GM21526 (cell line): ENCODE measurements at regions not wholly inside any gene's neighbourhood (a gene's known extent, or its start where the extent isn't known, plus 50 kb on each side); places are given as distances from the start of the nearest gene placed in this dataset.

Source experiments
- ATAC-seq: cut with Tn5 transposase; IDR thresholded peaks from one replicate; pipeline ENCODE4 v1.9.1; 2021; ENCODE audit warnings: moderate library complexity; ENCODE audit not compliant: unreplicated experiment, low FRiP score

DNA sequence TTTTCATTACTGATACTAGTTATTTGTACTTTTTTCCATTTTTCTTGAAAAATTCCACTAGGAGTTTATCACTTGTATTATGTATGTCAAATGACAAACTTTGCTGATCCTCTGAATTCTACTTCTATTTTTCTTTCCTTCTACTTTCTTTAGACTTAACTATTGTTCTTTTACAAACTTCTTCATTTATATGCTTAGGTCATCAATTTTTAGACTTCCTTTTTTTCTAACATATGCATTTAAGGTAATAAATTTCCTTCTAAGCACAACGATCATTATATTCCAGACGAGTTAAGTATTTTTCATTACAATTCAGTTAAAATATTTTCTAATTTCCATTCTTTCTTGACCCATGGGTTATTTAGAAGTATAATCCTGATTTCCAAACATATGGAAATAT, 240.8 kb downstream of the NHLRC3 start:
- no peak for ATAC-seq

DNA sequence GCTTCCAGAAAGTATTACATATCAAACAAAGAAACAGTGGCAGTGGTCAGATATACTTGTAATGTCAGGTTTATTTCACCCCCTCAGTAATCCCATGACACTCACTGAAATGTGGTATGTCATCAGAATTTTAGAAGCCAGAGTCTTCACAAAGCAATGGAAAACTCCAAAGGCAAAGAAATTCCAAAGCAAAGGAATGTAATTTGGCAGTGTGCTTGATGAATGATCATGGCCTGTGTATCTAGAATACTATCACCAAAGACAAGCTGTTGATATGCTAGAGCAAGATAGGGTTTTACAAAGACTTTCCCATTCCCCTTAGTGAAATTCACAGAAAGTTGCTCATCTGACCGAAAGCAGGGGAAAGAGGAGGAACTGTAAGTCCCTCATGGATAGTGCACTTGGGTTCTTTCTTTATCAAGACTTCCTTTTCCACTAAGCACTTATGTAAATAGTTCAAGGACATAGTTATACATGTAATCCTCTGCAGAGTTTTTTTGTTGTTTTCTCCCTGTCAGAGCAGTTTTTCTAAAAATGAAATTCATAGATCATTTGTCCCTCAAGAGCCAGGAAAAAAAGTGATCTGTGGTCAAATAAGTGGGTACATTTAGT, 243.4 kb downstream of the NHLRC3 start:
- no peak for ATAC-seq

DNA sequence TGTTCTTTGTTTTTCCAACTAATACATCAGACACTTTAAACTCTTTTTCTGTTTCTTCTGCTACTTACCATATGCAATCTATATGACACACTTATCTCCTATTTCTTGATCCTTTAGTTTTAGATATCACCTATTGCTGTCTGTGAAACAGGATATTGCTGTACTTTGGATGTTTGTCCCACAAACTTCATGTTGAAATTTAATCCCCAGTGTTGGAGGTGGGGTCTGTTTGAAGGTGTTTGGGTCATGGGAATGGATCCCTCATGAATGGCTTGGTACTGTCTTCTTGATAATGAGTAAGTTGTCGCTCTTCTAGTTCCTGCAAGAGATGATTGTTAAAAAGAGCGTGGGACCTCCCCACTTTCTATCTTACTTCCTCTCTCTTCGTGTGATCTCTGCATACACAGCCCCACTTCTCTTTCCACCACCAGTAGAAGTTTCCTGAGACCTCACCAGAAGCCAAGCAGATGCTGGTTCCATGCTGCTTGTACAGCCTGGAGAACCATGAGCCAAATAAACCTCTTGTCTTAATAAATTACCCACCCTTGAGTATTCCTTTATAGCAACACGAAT, 244.2 kb downstream of the NHLRC3 start:
- ATAC-seq = peak; percentile 97

DNA sequence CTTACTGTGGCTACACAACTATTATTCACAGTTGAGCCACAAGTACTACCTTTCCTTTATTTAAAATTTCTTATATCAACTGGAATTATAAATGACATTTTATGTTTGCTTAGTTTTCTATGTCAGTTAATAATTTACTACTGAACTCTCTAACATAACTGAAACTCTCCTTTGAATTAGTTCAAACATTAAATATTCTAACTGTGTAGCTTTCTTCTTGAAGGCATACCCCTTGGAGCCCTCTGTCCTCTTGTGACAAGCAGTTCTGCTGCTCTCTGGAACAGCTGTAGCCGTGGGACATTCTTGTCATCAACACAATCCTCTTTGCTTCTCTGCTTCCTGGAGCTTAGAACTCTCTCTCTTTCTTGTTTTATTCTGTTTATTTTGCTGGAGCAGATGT, 244.8 kb downstream of the NHLRC3 start:
- peak; percentile 26 for ATAC-seq

DNA sequence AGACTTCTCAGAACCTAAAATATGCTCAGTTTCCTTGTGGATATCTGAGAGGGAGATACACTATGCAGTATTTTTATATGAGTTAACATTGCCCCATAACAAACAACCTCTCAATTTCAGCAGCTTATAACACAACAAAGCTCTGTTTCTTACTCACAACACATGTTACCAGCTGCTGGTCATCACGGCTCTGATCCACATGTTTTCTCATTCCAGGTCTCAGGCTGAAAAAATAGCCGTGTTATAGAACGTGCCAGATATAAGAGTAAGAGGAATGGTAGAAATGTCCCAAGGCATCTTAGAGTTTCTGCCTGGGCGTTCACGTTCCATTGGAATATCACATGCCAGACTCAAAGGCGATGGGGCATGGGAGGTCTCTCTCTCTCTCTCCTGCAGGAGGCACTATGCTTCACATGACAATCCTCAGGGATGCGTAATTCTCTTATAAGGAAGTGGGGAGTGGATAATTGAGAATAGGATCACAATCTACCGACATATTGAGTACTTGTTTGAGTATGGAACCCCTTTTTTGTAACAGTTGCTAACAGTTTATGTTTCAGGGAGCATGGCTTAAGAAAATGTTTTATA, 246.6 kb downstream of the NHLRC3 start:
- ATAC-seq = no peak
